GM19023 (cell line): ENCODE measurements at regions not wholly inside any gene's neighbourhood (a gene's known extent, or its start where the extent isn't known, plus 50 kb on each side); places are given as distances from the start of the nearest gene placed in this dataset.
A peak's percentile ranks its signal among the peaks of the same experiment; 100 is the strongest.

Experiments used
- ATAC-seq: cut with Tn5 transposase; IDR thresholded peaks from one replicate; pipeline ENCODE4 v1.9.1; 2021; ENCODE audit warnings: mild to moderate bottlenecking, moderate library complexity; ENCODE audit not compliant: unreplicated experiment

GRCh38 chr2:57759131-57759530 is 287.5 kb upstream of the VRK2 start:
- ATAC-seq, result no peak

GRCh38 chr2:57759822-57760300 is 286.7 kb upstream of the VRK2 start:
- ATAC-seq, result peak; percentile 96

- peak; percentile 59 for ATAC-seq
Observed at GRCh38 chr2:57760381-57760801, 286.2 kb upstream of the VRK2 start.

- no peak for ATAC-seq
Observed at GRCh38 chr2:57776916-57777315, 269.7 kb upstream of the VRK2 start.

- no peak for ATAC-seq
Observed at GRCh38 chr2:57782587-57782986, 264.0 kb upstream of the VRK2 start.

- ATAC-seq, result no peak
Observed at GRCh38 chr2:57793310-57793709, 253.3 kb upstream of the VRK2 start.

GRCh38 chr2:57796527-57796926 is 250.1 kb upstream of the VRK2 start:
- ATAC-seq, result no peak

- no peak for ATAC-seq
Observed at GRCh38 chr2:57798346-57798745, 248.3 kb upstream of the VRK2 start.

GRCh38 chr2:57802243-57802642 is 244.4 kb upstream of the VRK2 start:
- no peak for ATAC-seq

GRCh38 chr2:57804971-57805370 is 241.6 kb upstream of the VRK2 start:
- ATAC-seq, result no peak

GRCh38 chr2:57806449-57806968 is 240.1 kb upstream of the VRK2 start:
- ATAC-seq, result no peak

- ATAC-seq, result peak; percentile 91
Observed at GRCh38 chr2:57809230-57809629, 237.4 kb upstream of the VRK2 start.

- no peak for ATAC-seq
Observed at GRCh38 chr2:57821088-57821487, 225.5 kb upstream of the VRK2 start.

- no peak for ATAC-seq
Observed at GRCh38 chr2:57828221-57828620, 218.4 kb upstream of the VRK2 start.

- ATAC-seq, result no peak
Observed at GRCh38 chr2:57834666-57835065, 211.9 kb upstream of the VRK2 start.

GRCh38 chr2:57842531-57842930 is 204.1 kb upstream of the VRK2 start:
- ATAC-seq, result no peak

- no peak for ATAC-seq
Observed at GRCh38 chr2:57843158-57843557, 203.4 kb upstream of the VRK2 start.

- no peak for ATAC-seq
Observed at GRCh38 chr2:57848723-57849122, 197.9 kb upstream of the VRK2 start.

GRCh38 chr2:57849843-57850242 is 196.8 kb upstream of the VRK2 start:
- ATAC-seq, result no peak

GRCh38 chr2:57850415-57851130 is 196.0 kb upstream of the VRK2 start:
- no peak for ATAC-seq

GRCh38 chr2:57855212-57855611 is 191.4 kb upstream of the VRK2 start:
- no peak for ATAC-seq

GRCh38 chr2:57859755-57860154 is 186.9 kb upstream of the VRK2 start:
- ATAC-seq, result no peak

- no peak for ATAC-seq
Observed at GRCh38 chr2:57862153-57862552, 184.5 kb upstream of the VRK2 start.
